Neural cell (in vitro differentiated cells): ENCODE measurements at regions not wholly inside any gene's neighbourhood (a gene's known extent, or its start where the extent isn't known, plus 50 kb on each side); places are given as distances from the start of the nearest gene placed in this dataset.

Source experiments
- CTCF ChIP-seq: fragments of 450-650 bp; IDR thresholded peaks from 2 replicates; pipeline ENCODE4 v1.5.1; 2014; ENCODE audit warnings: antibody characterized with exemption, mild to moderate bottlenecking, moderate library complexity; ENCODE audit not compliant: poor library complexity, severe bottlenecking
- EP300 ChIP-seq: fragments of 450-650 bp; conservative IDR thresholded peaks from 2 replicates; pipeline ENCODE4 v1.6.1; 2014; ENCODE audit warnings: antibody characterized with exemption, mild to moderate bottlenecking, moderate library complexity; ENCODE audit not compliant: poor library complexity, severe bottlenecking
- EZH2 ChIP-seq: fragments of 200-600, 300-800 bp; shearing (Covaris generic), sonication (generic); IDR thresholded peaks from 2 replicates; pipeline ENCODE4 v1.6.1; 2014; ENCODE audit warnings: antibody characterized with exemption, low read length, borderline replicate concordance, mild to moderate bottlenecking; ENCODE audit not compliant: insufficient read depth, poor library complexity, severe bottlenecking
- POLR2AphosphoS5 ChIP-seq: IDR thresholded peaks from 2 replicates; pipeline ENCODE4 v1.6.1; 2012

DNA sequence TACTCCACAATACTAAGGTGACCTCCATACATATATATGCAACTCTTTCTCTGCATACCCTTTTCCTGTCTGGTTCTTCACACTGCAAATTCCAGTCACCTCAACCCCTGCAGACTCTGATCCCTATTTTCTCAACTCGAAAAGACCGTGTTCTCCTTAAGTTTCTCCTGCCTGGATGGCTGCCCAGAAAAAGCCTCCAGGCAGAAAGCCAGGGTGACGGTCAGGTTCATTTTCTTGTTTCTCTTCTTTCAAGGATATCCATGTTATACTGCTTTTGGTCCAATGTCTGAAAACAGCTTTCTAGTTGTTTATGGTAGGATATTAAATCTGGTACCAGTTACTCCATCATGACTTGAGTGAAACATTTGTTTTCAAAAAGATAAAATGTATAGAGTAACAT lies 267.8 kb upstream of the MYO3A start:
- TF ChIP-seq EZH2 (no peak), POLR2AphosphoS5 (no peak), EP300 (no peak), CTCF (no peak)
